NB4 (cell line): ENCODE measurements at regions not wholly inside any gene's neighbourhood (a gene's known extent, or its start where the extent isn't known, plus 50 kb on each side); places are given as distances from the start of the nearest gene placed in this dataset.

Experiments
- DNase-seq: peaks from one replicate; pipeline ENCODE4 v3.0.0; 2010; ENCODE audit warnings: low read depth
- H3K4me3 ChIP-seq: one replicate; pipeline ENCODE4 v1.5.1; 2011; ENCODE audit warnings: mild to moderate bottlenecking, low read depth, low read length, moderate library complexity
- MYC ChIP-seq: IDR thresholded peaks from 2 replicates; pipeline ENCODE4 v1.6.1; 2011; ENCODE audit warnings: low read depth, low read length
- POLR2A ChIP-seq: IDR thresholded peaks from 2 replicates; pipeline ENCODE4 v1.6.1; 2011; ENCODE audit warnings: mild to moderate bottlenecking; ENCODE audit not compliant: insufficient read length; ENCODE audit errors: extremely low read depth
- TF ChIP-seq, protein P1 (sequence below): IDR thresholded peaks from 2 replicates; pipeline ENCODE4 v1.6.1; 2011; ENCODE audit warnings: low read depth, low read length
- TF ChIP-seq, protein P2 (sequence below): IDR thresholded peaks from one replicate; pipeline ENCODE4 v1.5.1; 2012; ENCODE audit warnings: low read depth, low read length

DNA sequence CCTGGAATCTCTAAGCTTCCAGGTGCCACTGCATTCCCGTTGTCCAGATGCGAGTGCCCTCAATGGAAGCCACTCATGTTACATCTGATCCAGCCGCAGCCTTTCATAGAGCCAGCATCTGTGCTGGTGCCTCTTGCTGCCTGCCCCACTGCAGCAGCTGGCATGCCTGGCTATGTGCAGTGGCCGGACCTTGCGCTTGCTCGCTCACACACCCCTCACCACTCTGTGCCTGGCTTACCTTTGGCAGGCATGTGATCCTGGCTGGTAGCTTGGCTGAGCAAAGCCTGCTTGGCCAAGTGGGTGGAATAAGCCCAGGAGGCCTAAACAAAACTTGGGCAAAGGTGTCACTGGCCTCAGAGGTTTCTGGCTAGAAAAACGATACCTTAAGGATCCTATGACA lies 59.5 kb upstream of the CDKN2AIP start:
- DNase-seq, result no peak
- no peak overlapping the region for H3K4me3 ChIP-seq
- TF ChIP-seq, protein P1, sequence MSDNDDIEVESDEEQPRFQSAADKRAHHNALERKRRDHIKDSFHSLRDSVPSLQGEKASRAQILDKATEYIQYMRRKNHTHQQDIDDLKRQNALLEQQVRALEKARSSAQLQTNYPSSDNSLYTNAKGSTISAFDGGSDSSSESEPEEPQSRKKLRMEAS, result no peak
- TF ChIP-seq, protein P2, sequence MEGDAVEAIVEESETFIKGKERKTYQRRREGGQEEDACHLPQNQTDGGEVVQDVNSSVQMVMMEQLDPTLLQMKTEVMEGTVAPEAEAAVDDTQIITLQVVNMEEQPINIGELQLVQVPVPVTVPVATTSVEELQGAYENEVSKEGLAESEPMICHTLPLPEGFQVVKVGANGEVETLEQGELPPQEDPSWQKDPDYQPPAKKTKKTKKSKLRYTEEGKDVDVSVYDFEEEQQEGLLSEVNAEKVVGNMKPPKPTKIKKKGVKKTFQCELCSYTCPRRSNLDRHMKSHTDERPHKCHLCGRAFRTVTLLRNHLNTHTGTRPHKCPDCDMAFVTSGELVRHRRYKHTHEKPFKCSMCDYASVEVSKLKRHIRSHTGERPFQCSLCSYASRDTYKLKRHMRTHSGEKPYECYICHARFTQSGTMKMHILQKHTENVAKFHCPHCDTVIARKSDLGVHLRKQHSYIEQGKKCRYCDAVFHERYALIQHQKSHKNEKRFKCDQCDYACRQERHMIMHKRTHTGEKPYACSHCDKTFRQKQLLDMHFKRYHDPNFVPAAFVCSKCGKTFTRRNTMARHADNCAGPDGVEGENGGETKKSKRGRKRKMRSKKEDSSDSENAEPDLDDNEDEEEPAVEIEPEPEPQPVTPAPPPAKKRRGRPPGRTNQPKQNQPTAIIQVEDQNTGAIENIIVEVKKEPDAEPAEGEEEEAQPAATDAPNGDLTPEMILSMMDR, result no peak
- no peak for TF ChIP-seq MYC
- TF ChIP-seq POLR2A, result no peak

DNA sequence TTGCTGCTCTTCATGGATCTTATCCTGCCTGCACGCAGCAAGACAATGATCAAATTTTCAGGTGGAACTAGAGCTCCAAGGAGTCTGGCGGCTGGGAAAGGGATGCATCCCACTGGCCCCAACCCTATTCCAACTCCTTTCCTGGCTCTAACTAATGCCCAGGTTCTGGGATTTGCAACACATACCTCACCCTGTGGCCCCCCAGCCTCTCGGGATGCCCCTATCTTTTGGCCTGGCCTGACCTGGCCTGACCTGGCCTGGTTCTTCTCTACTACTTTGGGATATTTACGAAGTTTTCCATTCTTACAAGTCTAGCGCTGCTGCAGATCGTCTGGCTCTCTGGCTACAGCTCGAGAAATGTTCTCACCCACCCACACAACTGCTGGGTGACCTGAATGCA lies 56.4 kb upstream of the CDKN2AIP start:
- no peak for DNase-seq
- H3K4me3 ChIP-seq, result no peak overlapping the region
- TF ChIP-seq, protein P1, result no peak
- no peak for TF ChIP-seq POLR2A
- TF ChIP-seq MYC, result no peak
- TF ChIP-seq, protein P2, result no peak

DNA sequence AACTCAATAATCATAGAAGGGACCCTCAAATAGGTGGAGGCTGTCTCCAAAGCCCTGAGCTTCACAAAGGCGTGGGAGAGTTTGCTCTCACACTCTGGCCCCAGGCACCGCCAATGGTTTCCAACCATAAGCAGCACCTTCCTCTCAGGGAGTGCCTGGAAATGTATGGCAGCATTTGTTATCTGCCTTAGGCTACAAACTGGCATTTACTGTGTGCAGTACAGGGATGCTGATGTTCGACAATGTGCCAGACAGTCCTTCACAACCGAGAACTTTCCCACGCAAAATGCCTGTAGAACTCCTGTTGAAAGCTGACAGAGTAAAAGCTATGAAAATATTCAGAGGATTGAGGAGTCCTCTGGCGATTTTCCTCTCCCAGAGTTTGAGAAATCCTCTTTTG lies 55.7 kb upstream of the CDKN2AIP start:
- TF ChIP-seq, protein P1, result no peak
- TF ChIP-seq POLR2A (no peak), MYC (no peak)
- TF ChIP-seq, protein P2, result no peak
- H3K4me3 ChIP-seq, result no peak overlapping the region
- DNase-seq, result no peak

DNA sequence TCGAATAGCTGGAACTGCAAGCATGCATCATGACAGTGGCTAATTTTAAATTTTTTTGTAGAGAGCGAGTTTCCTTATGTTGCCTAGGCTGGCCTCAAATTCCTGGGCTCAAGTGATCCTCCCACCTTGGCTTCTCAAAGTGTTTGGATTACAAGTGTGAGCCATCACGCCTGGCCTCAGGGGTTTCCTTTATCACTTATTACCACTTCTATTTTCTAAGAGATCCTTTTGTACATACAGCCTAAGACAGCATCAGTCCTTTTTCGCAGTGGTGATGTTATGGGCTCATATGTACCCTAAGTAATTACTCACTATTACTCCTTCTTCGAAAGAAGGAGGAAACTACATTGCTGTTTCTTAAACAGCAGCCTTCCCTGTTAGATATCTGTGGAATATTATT lies 54.1 kb upstream of the CDKN2AIP start:
- DNase-seq, result no peak
- H3K4me3 ChIP-seq, result no peak overlapping the region
- TF ChIP-seq MYC, result no peak
- no peak for TF ChIP-seq POLR2A
- TF ChIP-seq, protein P2, result no peak
- TF ChIP-seq, protein P1, result no peak

DNA sequence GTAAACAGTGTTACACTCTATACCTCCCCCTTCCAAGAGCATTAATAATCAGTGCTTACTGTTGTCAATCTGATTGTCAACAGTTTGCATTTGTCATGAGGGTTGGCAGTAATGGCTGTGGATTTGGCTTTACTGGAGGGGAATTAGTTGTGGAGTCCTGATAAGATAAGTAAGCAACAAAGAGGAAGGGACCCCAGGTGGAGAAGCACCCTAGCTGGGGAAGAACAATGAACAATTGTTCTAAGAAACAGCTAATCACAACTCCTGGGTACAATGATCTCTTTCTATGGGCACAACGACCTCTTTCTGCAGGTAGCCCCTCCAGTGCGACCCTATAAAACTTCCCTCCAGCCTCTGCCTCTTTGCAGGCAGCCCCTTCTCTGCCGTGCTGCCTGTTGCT lies 53.2 kb upstream of the CDKN2AIP start:
- no peak overlapping the region for H3K4me3 ChIP-seq
- no peak for TF ChIP-seq MYC
- TF ChIP-seq, protein P1, result no peak
- no peak for TF ChIP-seq POLR2A
- TF ChIP-seq, protein P2, result no peak
- no peak for DNase-seq

DNA sequence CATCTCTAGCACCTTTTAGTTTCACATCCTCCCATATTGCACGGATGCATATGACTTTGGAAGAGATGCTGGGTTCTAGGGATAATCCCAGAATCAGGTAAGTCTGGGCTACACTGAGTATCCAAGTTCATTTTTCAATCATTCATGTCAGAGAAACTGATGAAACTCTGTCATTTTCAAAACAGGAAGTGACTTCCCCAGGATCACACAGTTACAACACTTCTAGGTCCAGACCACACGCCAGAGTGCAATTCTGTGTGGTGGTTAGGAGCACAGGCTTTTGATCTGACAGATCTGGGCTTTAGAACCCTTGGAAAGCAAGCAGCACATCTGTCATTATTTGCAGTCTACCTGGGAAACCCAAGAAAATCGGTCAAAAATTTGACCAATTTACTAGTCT lies 52.1 kb upstream of the CDKN2AIP start:
- TF ChIP-seq MYC, result peak; percentile 40; the same call in 1 of the 2 replicates
- no peak for TF ChIP-seq POLR2A
- TF ChIP-seq, protein P1, result 0 out of 2 replicates have a peak, but pooled peaks have one; percentile 45
- peak; percentile 88 for DNase-seq
- no peak overlapping the region for H3K4me3 ChIP-seq
